Activated naive CD4-positive, alpha-beta T cell treated with Interleukin-2 at 50 U/mL for 16 hours (primary cell): ENCODE measurements at regions not wholly inside any gene's neighbourhood (a gene's known extent, or its start where the extent isn't known, plus 50 kb on each side); places are given as distances from the start of the nearest gene placed in this dataset.

Source experiments
- DNase-seq: peaks from one replicate; pipeline ENCODE4 v3.0.0-alpha.2; 2020

DNA sequence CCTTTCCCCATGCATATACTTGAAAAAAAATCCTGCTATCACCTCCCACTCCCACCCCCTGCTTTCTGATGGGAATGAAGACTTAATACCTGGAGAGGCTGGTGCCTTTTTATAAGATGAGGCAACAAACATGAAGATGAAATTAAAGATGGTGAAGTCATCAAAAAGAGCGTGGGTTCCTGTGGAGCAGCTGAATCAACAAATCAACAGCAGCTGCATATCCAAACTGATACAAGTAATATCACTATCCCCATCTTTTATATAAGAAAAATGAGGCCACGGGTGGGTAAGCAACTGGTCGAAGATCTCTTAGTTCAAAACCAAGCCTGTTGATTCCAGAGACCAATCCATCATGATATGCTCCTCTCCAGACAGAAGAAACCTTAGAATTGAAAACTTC lies 268.5 kb downstream of the ENC1 start:
- DNase-seq: no peak

- DNase-seq: no peak
These were observed 268.9 kb downstream of the ENC1 start for GRCh38 chr5:74371621-74372020.

GRCh38 chr5:74370168-74370567 lies 270.4 kb downstream of the ENC1 start:
- no peak for DNase-seq

DNA sequence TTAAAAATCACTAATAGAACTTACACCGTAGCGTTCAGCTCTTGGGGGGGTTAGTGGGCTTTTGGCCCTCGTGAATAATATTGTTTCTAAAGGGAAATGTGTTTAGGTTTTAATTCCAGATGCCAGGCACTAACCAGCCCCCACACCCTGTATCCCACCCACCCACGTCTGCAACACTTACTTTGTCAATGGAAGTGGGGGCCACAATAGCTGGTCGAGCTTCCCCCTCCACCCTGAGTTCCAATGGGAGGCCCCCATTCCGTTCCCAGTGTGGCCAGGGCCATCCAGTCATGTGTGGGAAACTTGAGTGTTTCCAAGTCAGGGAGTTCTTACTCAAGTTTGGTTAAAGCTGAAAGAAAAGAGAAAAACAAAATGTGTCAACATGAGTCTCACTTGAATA lies 271.4 kb downstream of the ENC1 start:
- no peak for DNase-seq

GRCh38 chr5:74367934-74368333 lies 272.6 kb downstream of the ENC1 start:
- DNase-seq: no peak

- no peak for DNase-seq
These were observed 273.2 kb downstream of the ENC1 start for GRCh38 chr5:74367241-74367733.

DNA sequence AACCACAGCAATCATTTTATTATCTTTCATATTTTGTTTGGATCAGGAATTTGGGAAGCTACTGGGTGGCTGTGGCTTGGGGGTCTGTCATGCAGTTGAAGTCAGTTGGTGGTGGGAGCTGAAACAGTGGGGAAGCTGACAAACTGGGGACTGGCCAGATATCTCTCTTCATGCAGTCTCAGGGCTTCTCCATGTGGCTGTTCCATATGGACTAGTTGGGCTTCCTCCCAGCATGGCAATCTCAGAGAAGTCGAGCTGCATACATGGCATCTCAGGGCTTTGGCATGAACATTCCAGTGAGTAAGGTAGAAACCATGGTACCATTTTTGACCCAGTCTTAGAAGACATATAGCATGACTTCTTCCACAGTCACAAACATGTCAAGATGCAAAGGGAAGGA lies 274.8 kb downstream of the ENC1 start:
- no peak for DNase-seq

DNA sequence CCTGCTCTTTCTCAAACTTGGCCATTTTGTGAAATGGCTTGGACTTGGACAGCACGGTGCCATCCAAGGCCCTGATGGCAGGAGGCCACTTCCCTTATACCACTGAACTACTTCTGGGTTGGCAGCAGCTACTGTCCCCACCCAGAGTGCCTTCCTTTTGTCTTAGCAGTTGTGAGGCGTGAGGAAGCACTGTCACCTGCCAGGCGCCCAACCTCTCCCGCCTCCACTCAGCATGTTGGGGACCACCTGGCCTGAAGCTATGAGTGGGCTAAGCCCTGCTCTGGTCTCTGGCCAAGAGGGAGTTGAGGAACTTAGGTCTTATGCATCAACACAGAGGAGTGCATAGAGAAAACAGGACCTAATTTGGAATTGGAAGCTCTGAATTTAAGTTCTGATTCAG lies 276.0 kb downstream of the ENC1 start:
- no peak for DNase-seq

DNA sequence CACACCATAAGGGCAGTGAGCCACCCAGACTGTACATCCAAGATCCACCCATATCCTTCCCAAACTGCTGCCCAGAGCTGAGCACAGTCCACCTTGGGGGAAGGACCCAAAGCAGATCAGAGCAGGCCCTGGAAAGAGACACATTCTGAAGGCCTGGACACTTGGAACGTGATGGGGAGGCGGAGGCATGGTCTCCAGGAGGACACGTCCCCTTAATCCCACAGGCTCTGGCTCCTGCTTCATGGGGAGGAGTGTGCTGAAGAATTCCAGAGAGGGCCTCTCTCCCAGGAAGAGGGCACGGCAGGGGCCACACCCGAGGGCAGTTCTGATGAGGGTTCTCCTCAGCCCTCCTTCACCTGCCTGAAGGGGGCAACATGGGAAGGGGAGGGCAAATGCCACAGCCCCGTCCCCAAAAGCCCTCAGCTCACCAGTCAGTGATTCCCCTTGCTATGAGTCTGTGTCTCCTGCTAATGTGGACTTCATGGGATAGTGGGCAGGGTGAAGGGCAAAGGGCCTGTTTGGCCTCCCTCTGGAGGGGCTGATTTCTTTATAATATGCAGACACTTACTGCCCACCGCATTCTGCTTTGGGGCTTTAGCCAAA lies 276.8 kb downstream of the ENC1 start:
- DNase-seq: no peak

DNA sequence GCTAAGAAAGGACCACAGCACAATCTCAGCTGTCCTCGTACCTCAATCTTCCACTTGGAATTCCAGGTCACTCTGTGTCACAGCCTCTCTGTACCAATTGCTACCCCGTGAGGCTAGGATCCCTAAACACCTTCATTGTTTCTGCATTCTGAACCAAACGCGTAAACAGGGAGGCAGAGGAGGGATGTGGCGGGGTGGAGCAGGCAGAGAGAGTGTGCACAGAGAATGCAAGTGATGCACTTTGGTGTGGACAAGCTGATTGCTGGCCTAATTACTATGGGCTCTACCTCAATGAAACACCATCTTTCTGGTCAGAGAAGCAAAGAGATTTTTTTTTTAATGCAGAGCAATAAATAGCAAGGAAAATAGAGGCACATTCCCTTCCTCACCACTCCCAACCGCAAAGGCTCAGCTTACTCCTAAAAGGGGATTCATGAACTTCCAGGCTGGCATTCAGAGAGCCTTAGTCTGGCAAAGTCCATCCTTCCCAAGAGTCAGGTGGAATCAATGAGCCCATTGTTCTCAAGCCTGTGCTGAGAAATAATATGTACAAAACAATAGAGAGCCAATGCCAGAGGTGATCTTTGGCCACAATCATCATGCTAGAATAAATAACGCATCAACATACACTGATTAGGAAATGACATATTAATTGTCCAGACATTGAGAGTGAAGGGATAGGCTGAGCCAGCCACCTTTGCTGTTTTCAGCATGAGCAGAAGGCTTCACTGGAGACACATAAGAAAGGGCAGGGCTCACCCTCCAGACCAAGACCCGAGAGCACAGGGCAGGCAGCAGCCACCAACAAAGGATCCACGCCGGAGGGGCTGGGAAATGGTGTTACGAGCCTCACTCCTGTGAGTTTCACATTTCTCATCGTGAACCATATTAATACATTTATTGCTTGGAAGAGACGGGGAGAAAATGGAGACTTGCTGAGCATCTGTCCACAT lies 278.8 kb downstream of the ENC1 start:
- no peak for DNase-seq

DNA sequence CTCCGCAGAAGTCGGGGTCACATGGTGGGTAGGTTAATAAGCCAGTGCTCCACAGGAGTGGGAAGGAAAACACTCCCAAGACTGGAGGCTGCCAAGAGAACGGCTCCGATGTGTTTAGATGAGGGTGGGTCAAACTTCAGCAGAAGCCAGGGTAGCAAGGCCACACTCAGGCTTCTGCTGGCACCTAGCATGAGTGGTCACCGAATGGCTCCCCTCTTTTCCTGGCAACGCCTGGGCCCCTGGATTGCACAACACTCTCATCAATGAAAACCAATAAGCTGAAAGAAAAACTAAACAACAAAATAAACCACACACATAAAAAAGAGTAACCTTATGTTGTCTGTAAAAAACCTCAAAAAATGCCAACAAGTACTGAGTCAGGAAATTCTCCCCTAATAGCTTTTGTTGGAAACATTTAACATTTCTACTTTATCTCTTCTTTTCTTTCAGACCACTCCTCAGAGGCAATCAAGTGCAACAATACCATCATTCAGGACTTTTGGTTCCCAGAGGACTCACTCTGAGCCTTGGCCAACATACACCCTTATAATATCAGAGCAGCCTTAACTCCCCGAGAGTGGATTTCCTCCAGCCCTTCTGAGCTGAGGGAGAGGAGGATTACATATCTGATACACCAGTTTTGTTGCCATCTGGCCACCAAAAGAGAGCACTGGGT lies 279.9 kb downstream of the ENC1 start:
- no peak for DNase-seq

GRCh38 chr5:74357827-74358226 lies 282.7 kb downstream of the ENC1 start:
- DNase-seq: no peak

DNA sequence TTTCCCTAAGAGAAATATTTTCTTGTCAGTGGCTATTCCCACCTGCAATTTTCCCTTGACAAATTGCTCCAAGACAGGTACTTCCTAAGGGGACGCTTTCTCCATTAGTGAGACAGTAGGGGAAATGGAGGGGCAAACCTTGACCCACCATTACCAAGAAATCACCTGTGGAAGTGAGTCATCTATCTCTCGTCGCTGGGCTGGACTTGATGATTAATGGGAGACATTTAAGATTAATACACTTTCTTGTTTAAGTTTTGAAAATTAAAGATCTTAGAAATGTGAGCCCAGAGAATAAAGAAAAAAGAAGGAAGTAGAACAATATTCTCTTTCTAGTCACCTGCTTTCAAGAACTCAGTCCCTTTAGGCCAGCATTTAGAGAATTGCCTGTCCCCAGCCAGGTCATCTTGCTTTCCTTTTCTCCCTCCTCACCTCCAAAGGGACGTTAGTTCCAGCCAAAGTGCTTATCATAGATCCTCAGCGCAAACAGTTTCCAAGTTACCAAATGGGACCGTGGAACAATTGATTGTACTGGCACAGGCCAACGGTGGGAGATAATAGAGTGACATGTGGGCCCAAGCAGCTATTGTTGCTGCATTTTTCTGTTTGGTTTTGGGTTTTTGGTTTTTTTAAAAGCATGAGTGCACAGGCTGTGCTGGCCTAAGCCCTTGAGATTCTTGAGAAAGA lies 284.4 kb downstream of the ENC1 start:
- no peak for DNase-seq

DNA sequence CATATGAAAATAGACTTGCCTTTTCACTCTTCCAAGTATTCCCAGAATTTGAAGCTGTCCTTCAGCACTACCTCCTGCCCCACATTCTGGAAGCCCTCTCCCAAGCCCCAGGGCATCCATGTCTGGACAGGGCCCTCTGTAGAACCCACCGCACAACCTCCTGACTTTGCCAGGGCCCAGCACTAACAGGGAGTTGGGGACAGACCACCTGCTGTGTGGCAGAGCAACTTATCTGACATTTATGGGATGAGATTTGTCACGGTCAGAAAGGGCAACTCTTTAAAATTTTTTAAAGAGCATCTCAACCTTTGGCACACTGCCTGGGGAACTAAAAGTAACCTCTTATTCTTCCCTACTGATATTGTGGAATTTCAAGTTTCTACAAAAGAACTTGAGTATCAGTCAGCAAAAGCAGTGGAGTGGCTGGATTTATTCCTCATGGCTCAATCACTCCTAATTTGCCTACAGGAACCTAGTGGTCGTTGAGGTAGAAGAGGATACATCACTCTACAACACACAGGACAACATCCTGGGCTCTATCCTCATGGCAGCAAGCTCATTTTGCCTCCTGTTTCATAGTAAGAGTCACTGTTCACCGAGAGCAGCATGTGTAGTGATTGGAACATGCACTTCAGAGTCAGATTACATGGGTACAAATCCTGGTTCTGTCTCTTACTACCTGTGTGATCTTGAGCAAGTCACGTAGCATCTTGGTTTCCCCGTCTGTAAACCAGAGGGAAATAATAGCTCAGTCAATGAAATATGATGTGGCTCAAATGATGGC lies 285.3 kb downstream of the ENC1 start:
- DNase-seq: no peak

- DNase-seq: no peak
These were observed 288.3 kb downstream of the ENC1 start for GRCh38 chr5:74352256-74352655.

DNA sequence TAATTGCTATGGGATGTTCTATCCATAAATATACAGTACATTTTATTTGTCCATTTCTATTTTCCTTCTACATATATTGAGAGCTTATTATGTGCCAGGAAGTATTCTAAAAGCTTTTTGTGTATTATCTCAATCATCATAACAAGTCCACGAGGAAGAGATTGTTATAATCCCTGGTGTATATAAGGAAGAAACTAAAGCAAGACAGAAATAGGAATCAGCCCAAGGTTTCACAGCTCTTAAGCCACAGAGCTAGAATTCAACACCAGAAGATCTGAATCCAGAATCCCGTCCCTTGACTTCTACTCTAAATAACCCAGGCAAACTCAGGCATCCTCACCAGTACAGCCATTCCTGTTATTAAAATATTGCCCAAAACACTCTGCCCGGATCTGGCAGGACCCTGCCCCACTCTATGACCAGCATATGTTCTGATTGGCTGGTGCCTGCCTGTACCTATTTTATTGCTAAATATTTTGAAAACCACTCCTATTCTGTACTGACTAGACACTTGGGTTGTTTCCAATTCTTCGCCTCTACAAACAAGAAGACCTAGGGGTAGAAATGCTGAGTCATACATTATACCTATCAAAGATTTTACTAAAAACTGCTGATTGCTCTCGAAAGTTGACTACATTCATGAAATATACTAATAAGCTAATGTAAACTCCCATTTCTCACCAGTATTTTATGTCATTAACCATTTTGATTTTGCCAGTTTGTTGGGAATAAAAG lies 297.4 kb downstream of the ENC1 start:
- no peak for DNase-seq

DNA sequence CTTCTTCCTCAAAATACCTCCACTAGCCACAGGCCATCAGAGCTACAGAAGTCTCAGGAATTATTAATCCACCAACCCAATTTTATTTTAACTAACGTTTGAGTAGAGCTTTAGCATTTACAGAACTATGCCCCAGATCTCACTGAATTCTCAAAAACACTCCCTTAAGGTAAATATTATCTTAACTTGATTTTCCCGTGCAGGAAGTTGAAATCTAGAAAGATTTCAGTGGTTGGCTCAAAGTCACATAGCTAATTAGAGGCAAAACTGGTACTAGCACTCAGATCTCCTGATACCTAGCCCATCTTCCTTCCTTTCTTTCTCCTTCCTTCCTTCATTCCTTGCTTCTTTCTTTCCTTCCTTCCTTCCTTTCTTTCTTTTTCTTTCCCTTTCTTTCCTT lies 298.3 kb downstream of the ENC1 start:
- DNase-seq: no peak

- no peak for DNase-seq
These were observed 299.3 kb downstream of the ENC1 start for GRCh38 chr5:74341221-74341620.

DNA sequence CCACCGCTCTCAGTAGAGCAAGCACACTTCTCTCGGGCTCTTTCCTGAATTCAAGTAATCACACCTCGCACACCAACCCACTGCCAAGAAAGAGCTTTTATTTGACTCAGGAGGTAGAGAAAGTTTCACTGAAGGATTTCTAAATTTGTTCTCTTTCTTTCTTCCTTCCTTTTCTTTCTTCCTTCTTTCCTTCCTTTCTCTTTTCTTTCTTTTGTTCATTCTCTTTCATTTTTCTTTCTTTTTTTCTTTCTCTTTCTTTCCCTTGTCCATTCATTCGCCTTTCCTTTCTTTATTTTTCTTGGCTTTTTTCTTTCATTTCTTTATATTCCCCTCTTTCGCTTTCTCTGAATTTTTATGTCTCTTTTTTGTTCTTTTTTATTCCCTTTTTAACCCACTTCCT lies 300.1 kb downstream of the ENC1 start:
- DNase-seq: no peak

DNA sequence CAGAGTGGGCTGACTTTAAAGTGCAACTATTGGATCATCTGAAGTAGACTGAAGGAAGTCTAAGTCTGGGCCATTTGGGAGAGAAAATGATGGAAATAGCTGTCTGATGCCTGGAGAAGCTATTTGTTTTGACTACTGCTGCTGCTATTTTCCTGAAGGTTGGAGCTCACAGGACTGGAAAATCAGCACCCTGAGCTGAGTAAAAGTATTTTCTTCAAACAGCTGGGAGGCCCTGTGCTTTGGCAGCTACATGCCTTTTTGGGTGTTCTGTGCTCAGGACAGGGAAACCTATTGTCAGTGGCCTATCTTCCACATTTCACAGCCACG lies 302.6 kb downstream of the ENC1 start:
- DNase-seq: no peak

DNA sequence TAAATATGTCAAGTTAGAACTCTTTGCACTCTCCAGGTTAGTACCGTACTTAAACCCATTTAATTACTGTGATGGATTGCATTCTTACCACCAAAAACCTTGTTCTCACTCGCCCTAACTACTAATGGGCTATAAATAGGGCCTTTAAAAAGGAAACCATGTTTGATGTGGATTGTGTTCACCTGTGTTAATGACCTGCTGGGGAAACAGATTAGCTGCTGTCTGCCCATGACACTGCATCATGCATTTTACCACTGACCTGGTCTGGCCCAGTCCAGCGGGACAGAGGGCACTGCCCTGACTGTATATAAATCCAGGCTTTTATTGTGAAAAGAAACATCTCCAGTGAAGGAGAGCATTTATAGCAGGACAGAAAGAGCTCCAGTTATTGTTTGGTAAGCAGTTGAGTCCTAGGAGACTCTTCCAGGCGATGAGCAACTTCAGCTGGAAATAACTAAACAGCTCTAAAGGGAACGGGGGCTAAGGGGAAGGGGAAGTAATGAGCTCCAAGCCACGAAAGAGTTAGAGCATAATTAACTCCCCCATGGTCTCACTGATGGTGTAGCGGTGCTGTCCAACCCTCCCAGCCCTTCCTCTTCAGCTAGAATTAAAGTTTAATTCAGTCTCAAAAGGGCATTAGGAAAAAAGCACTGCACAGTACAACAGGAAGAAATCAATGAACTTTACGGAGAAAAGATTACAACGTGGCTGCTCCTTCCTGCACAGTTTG lies 303.1 kb downstream of the ENC1 start:
- no peak for DNase-seq
